ENCODE measurements at regions not wholly inside any gene's neighbourhood (a gene's known extent, or its start where the extent isn't known, plus 50 kb on each side); places are given as distances from the start of the nearest gene placed in this dataset.
"Not testable (repeated sequence)": the region's sequence is repeated elsewhere in the genome, so short reads cannot be mapped to it uniquely, and the experiment has no call there.

- not testable (repeated sequence) for TF ChIP-seq MAX (CRISPR knock-in tag; IDR thresholded peaks at IDR 0.05); CTCF (IDR thresholded peaks at IDR 0.05); ZBTB43 (CRISPR knock-in tag; IDR thresholded peaks at IDR 0.05); AFF4 (CRISPR knock-in tag; IDR thresholded peaks at IDR 0.05; ENCODE audit: borderline replicate concordance); ZNF138 (CRISPR knock-in tag; conservative IDR thresholded peaks at IDR 0.05); TEAD1 (CRISPR knock-in tag; IDR thresholded peaks at IDR 0.05); ATF3 (CRISPR knock-in tag; conservative IDR thresholded peaks at IDR 0.05); FOXP1 (CRISPR knock-in tag; IDR thresholded peaks at IDR 0.05; ENCODE audit: borderline replicate concordance); ZNF512 (CRISPR knock-in tag; IDR thresholded peaks at IDR 0.05; ENCODE audit: borderline replicate concordance); NR3C1 (CRISPR knock-in tag; conservative IDR thresholded peaks at IDR 0.05; ENCODE audit: low read depth); ATF2 (CRISPR knock-in tag; IDR thresholded peaks at IDR 0.05; ENCODE audit: borderline replicate concordance, low read depth); ZNF121 (CRISPR knock-in tag; IDR thresholded peaks at IDR 0.05); FOXK1 (CRISPR knock-in tag; IDR thresholded peaks at IDR 0.05); ARID4B (CRISPR knock-in tag; IDR thresholded peaks at IDR 0.05; ENCODE audit: borderline replicate concordance)
Measured at GRCh38 chr7:113494797-113495566, 376.6 kb upstream of the SMIM30 start.

Data from WTC11 (cell line).